Keratinocyte (primary cell): ENCODE measurements at regions not wholly inside any gene's neighbourhood (a gene's known extent, or its start where the extent isn't known, plus 50 kb on each side); places are given as distances from the start of the nearest gene placed in this dataset.

Experiments used
- DNase-seq: peaks from one replicate; pipeline ENCODE4 v3.0.0-alpha.2; 2011; ENCODE audit warnings: low read depth, missing footprints, low spot score
- FAIRE-seq: peaks from 2 replicates; lab custom pipeline; 2011; peaks lifted over from hg19 to GRCh38; lab: Jason Lieb, UNC
- H2AFZ ChIP-seq: 2 replicates; pipeline ENCODE4 v1.6.0; 2012; ENCODE audit warnings: low read length, control low read depth, inconsistent platforms; ENCODE audit not compliant: control insufficient read depth
- H3K27ac ChIP-seq: 2 replicates; pipeline ENCODE4 v1.5.1; 2011; ENCODE audit warnings: low read length; ENCODE audit not compliant: control insufficient read depth, insufficient read depth
- H3K27me3 ChIP-seq: 3 replicates; pipeline ENCODE4 v1.6.0; 2011; ENCODE audit warnings: low read length; ENCODE audit not compliant: control insufficient read depth, insufficient read depth; ENCODE audit errors: extremely low read depth
- H3K36me3 ChIP-seq, 2 experiments: 2 replicates in 1 of 2; 3 replicates in 1 of 2; pipeline ENCODE4 v1.5.1; 2011; ENCODE audit warnings: low read length in 2 of 2, mild to moderate bottlenecking in 1 of 2; ENCODE audit not compliant: control insufficient read depth in 2 of 2, insufficient read depth in 2 of 2; ENCODE audit errors: extremely low read depth in 1 of 2
- H3K4me1 ChIP-seq: 3 replicates; pipeline ENCODE4 v1.5.1; 2011; ENCODE audit warnings: low read length; ENCODE audit not compliant: control insufficient read depth, insufficient read depth; ENCODE audit errors: extremely low read depth
- H3K4me2 ChIP-seq: 3 replicates; pipeline ENCODE4 v1.6.0; 2011; ENCODE audit warnings: low read depth, low read length; ENCODE audit not compliant: control insufficient read depth, insufficient read depth; ENCODE audit errors: extremely low read depth
- H3K4me3 ChIP-seq, 3 experiments: fragments of 200-600 bp in 1 of 3; sonication (generic) in 1 of 3; 2 replicates in 2 of 3; 3 replicates in 1 of 3; pipeline ENCODE4 v1.5.1; 2011 to 2016; ENCODE audit warnings: low read length in 3 of 3, mild to moderate bottlenecking in 3 of 3, control low read depth in 2 of 3, inconsistent platforms in 1 of 3, low read depth in 1 of 3, mixed read lengths in 1 of 3, mixed run types in 1 of 3, moderate library complexity in 1 of 3; ENCODE audit not compliant: control insufficient read depth in 2 of 3, insufficient read depth in 2 of 3; ENCODE audit errors: extremely low read depth in 1 of 3
- H3K79me2 ChIP-seq: 2 replicates; pipeline ENCODE4 v1.6.0; 2012; ENCODE audit warnings: low read length; ENCODE audit not compliant: control insufficient read depth, insufficient read depth
- H3K9ac ChIP-seq: 3 replicates; pipeline ENCODE4 v1.6.0; 2011; ENCODE audit warnings: low read length; ENCODE audit not compliant: control insufficient read depth, insufficient read depth; ENCODE audit errors: extremely low read depth
- H3K9me1 ChIP-seq: 3 replicates; pipeline ENCODE4 v1.6.0; 2011; ENCODE audit warnings: low read length; ENCODE audit not compliant: control insufficient read depth, insufficient read depth; ENCODE audit errors: extremely low read depth
- H3K9me3 ChIP-seq: 2 replicates; pipeline ENCODE4 v1.5.1; 2012; ENCODE audit warnings: low read depth, low read length; ENCODE audit not compliant: control insufficient read depth
- H4K20me1 ChIP-seq: 3 replicates; pipeline ENCODE4 v1.6.0; 2011; ENCODE audit warnings: low read length; ENCODE audit not compliant: control insufficient read depth, insufficient read depth; ENCODE audit errors: extremely low read depth
- CTCF ChIP-seq, 3 experiments: IDR thresholded peaks in 1 of 3; conservative IDR thresholded peaks in 1 of 3; optimal IDR thresholded peaks in 1 of 3; 2 replicates in 2 of 3; 3 replicates in 1 of 3; pipeline versions ENCODE3 to v1.5.1; 2011; ENCODE audit warnings: low read length in 3 of 3, mild to moderate bottlenecking in 3 of 3, moderate library complexity in 2 of 3, control low read depth in 1 of 3, inconsistent platforms in 1 of 3; ENCODE audit not compliant: insufficient read depth in 2 of 3; ENCODE audit errors: extremely low read depth in 1 of 3
- EZH2 ChIP-seq: IDR thresholded peaks from one replicate; pipeline ENCODE4 v1.6.1; 2012; ENCODE audit warnings: inconsistent platforms, mild to moderate bottlenecking, low read length, moderate library complexity
- dilution Hi-C: fragments of 300-500 bp; cut with MboI; formaldehyde crosslinking; loops from one replicate; pipeline ENCODE4 v1.7.0; 2020; ENCODE audit warnings: low sequenced_read_pairs; ENCODE audit not compliant: extremely low pct_ligation_motif_present

GRCh38 chr1:57591842-57592241 lies 168.0 kb upstream of the DAB1 start:
- FAIRE-seq (peak; percentile 84), DNase-seq (peak; percentile 91)
- dilution Hi-C loops, result no loop called here
- Histone ChIP-seq H3K4me1 (peaks cover 19% of the 10 kb centered on the region), H3K4me3 (no peak overlapping the region), H4K20me1 (no peaks in the 10 kb centered on the region), H3K9me3 (no peaks in the 10 kb centered on the region), H3K27me3 (no peaks in the 10 kb centered on the region), H3K9ac (no peak overlapping the region), H3K27ac (peak overlapping the region; percentile 48), H3K4me2 (peak overlapping the region; percentile 11), H3K79me2 (no peaks in the 10 kb centered on the region), H3K9me1 (no peaks in the 10 kb centered on the region), H2AFZ (no peak overlapping the region), H3K36me3 (no peaks in the 10 kb centered on the region)
- no peak for TF ChIP-seq EZH2
- no peak for TF ChIP-seq CTCF (optimal IDR thresholded peaks at IDR 0.05 in 1 of 3, IDR thresholded peaks at IDR 0.05 in 1 of 3, conservative IDR thresholded peaks at IDR 0.05 in 1 of 3; ENCODE audit: extremely low read depth in 1 of 3, insufficient read depth in 2 of 3, low read length in 3 of 3)

GRCh38 chr1:57590978-57591377 lies 167.1 kb upstream of the DAB1 start:
- Histone ChIP-seq H3K9ac (no peak overlapping the region), H3K27me3 (no peaks in the 10 kb centered on the region), H3K4me2 (peak overlapping the region; percentile 29), H4K20me1 (no peaks in the 10 kb centered on the region), H3K36me3 (no peaks in the 10 kb centered on the region), H3K4me3 (no peak overlapping the region), H3K27ac (no peak overlapping the region), H3K9me3 (no peaks in the 10 kb centered on the region), H3K9me1 (no peaks in the 10 kb centered on the region), H3K4me1 (peaks cover 19% of the 10 kb centered on the region), H3K79me2 (no peaks in the 10 kb centered on the region), H2AFZ (no peak overlapping the region)
- peak; percentile 71 for FAIRE-seq
- dilution Hi-C loops, result no loop called here
- TF ChIP-seq EZH2, result no peak
- no peak for TF ChIP-seq CTCF (optimal IDR thresholded peaks at IDR 0.05 in 1 of 3, IDR thresholded peaks at IDR 0.05 in 1 of 3, conservative IDR thresholded peaks at IDR 0.05 in 1 of 3; ENCODE audit: extremely low read depth in 1 of 3, insufficient read depth in 2 of 3, low read length in 3 of 3)
- DNase-seq, result peak; percentile 75
